Activated CD8-positive, alpha-beta T cell treated with anti-CD3 and anti-CD28 coated beads for 36 hours (primary cell): ENCODE measurements at regions not wholly inside any gene's neighbourhood (a gene's known extent, or its start where the extent isn't known, plus 50 kb on each side); places are given as distances from the start of the nearest gene placed in this dataset.
"Not testable (repeated sequence)": the region's sequence is repeated elsewhere in the genome, so short reads cannot be mapped to it uniquely, and the experiment has no call there.

Experiments used
- ATAC-seq: fragments of 200-7000 bp; cut with Tn5 transposase; one replicate; pipeline ENCODE4 v1.10.0; 2021; ENCODE audit warnings: mild to moderate bottlenecking, moderate library complexity
- CTCF ChIA-PET: fragments of 350-600 bp; sonication (Branson Sonifier 250); formaldehyde crosslinking; loops from one replicate; lab custom pipeline; 2021; ENCODE audit warnings: antibody characterized with exemption; lab: Charles Lee
- POLR2A ChIA-PET: fragments of 350-600 bp; sonication (Branson Sonifier 250); formaldehyde crosslinking; loops from one replicate; lab custom pipeline; 2021; ENCODE audit warnings: antibody characterized with exemption; lab: Charles Lee
- DNase-seq: peaks from one replicate; pipeline ENCODE4 v3.0.0-alpha.2; 2020
- H3K27ac Mint-ChIP-seq: one replicate; pipeline ENCODE4 v1.8.0; 2021; ENCODE audit warnings: mild to moderate bottlenecking, mixed read lengths
- H3K27me3 Mint-ChIP-seq: one replicate; pipeline ENCODE4 v1.8.0; 2021; ENCODE audit warnings: mixed read lengths
- H3K36me3 Mint-ChIP-seq: one replicate; pipeline ENCODE4 v1.8.0; 2021; ENCODE audit warnings: low read depth, mixed read lengths
- H3K4me1 Mint-ChIP-seq: one replicate; pipeline ENCODE4 v1.8.0; 2021; ENCODE audit warnings: low read depth, mixed read lengths
- H3K4me3 Mint-ChIP-seq: one replicate; pipeline ENCODE4 v1.8.0; 2021; ENCODE audit warnings: mild to moderate bottlenecking, moderate library complexity, mixed read lengths
- H3K9me3 Mint-ChIP-seq: one replicate; pipeline ENCODE4 v1.8.0; 2021; ENCODE audit warnings: mixed read lengths
- intact Hi-C: fragments of 100-400 bp; cut with micrococcal nuclease; formaldehyde crosslinking; loops from one replicate; pipeline ENCODE4 v1.10.0; 2022
- TF ChIP-seq, protein P1 (sequence below): fragments of 200-600 bp; IDR thresholded peaks from one replicate; pipeline ENCODE4 v1.8.0; 2022; ENCODE audit warnings: antibody characterized with exemption, mild to moderate bottlenecking

DNA sequence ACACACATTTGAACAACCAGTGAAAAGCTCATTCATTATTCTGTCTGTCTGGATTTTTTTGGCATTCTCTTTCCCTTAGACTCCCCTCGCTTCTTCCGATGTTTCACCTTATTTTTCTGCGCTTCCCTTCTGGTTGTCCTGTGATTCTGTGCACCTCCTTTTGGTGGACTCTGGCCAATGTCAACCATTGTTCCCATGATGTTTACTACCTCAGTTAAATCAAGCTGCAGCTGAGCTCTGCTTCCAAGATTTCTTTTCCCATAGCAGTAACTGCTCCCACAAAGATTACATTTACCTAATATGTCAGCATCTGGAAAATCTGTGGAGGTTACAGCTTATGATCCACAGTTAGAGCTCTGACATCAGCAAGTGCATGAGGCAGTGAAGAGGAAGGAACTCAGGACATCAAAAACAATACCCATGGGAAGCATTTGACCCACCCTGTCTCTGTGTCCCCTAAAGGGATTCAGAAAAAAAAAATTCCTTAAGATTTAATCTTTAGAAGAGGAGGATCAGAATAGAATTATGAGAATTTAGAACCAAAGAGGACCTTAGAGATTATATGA, 69.9 kb upstream of the ADAMTS5 start:
- Mint-ChIP-seq H3K27ac (no peak overlapping the region), H3K4me3 (no peak overlapping the region), H3K27me3 (no peaks in the 10 kb centered on the region), H3K36me3 (no peaks in the 10 kb centered on the region), H3K9me3 (no peaks in the 10 kb centered on the region), H3K4me1 (no peaks in the 10 kb centered on the region)
- POLR2A ChIA-PET, result no interaction called here
- ATAC-seq (no peak), DNase-seq (no peak)
- CTCF ChIA-PET, result no interaction called here
- TF ChIP-seq, protein P1, sequence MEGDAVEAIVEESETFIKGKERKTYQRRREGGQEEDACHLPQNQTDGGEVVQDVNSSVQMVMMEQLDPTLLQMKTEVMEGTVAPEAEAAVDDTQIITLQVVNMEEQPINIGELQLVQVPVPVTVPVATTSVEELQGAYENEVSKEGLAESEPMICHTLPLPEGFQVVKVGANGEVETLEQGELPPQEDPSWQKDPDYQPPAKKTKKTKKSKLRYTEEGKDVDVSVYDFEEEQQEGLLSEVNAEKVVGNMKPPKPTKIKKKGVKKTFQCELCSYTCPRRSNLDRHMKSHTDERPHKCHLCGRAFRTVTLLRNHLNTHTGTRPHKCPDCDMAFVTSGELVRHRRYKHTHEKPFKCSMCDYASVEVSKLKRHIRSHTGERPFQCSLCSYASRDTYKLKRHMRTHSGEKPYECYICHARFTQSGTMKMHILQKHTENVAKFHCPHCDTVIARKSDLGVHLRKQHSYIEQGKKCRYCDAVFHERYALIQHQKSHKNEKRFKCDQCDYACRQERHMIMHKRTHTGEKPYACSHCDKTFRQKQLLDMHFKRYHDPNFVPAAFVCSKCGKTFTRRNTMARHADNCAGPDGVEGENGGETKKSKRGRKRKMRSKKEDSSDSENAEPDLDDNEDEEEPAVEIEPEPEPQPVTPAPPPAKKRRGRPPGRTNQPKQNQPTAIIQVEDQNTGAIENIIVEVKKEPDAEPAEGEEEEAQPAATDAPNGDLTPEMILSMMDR, result no peak
- intact Hi-C loops, result no loop called here

DNA sequence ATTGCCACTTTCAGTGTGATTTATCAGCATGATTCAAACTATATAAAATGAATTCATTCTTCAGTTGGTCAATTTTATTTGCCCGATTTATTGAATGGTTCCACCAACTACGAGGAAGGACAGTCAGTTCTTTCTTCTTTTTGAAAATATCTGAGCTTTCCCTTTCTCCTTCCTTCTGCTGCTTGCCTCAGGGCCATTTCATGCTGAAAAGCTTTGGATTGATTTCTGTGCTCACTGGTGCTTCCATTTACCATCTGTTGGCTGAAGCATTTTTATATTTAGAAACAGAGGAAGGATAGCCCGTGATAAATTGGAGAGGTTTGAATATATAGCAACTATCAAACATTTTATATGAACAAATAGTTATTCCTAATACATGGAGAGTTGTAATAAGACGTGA, 68.9 kb upstream of the ADAMTS5 start:
- no peaks in the 10 kb centered on the region for H3K9me3 Mint-ChIP-seq
- no peaks in the 10 kb centered on the region for H3K27me3 Mint-ChIP-seq
- DNase-seq, result no peak
- ChIA-PET POLR2A (no interaction called here), CTCF (no interaction called here)
- H3K4me1 Mint-ChIP-seq, result no peaks in the 10 kb centered on the region
- TF ChIP-seq, protein P1, result no peak
- no peak overlapping the region for H3K27ac Mint-ChIP-seq
- intact Hi-C loops, result no loop called here
- H3K36me3 Mint-ChIP-seq, result no peaks in the 10 kb centered on the region
- H3K4me3 Mint-ChIP-seq, result no peak overlapping the region
- ATAC-seq, result no peak

DNA sequence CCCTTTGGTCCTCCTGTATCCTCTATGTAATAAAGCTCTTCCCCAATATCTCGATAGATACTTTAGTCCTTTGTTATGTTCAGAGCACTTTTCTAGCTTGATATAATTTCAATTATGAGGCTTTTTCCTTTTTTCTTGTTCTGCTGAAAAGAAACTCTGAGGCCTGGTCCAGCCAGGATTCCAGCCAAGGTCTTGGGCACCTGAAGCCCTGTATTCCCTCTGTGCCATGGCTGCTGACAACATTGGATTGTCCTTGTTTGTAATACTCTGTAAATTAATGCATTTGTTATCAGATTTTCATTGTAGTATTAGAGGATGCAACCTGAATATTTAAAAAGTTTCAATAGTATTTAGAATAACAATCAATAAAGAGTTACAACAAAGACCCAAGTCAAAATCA, 67.9 kb upstream of the ADAMTS5 start:
- ATAC-seq (no peak), DNase-seq (no peak)
- intact Hi-C loops, result no loop called here
- Mint-ChIP-seq H3K27me3 (no peaks in the 10 kb centered on the region), H3K4me3 (no peak overlapping the region), H3K9me3 (no peaks in the 10 kb centered on the region), H3K27ac (no peak overlapping the region), H3K4me1 (no peaks in the 10 kb centered on the region), H3K36me3 (no peaks in the 10 kb centered on the region)
- ChIA-PET CTCF (no interaction called here), POLR2A (no interaction called here)
- TF ChIP-seq, protein P1, result no peak

DNA sequence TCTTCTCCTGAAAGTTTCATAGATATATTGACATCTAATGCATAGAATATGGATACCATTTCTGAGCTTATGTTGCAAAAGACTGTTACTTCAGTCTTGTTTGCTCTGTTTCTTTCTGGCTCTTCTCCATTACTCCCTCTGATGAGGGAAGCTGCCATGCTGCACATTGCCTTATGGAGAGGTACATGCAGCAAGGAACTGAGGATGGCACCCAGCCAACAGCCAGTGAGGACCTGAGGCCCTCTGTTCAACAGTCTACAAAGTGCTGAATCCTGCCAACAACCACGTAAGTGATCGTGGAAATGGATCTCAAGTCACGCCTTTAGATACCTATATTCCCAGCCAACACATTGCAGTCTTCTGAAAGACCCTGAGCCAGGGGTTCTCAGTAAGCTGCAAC, 66.6 kb upstream of the ADAMTS5 start:
- no peaks in the 10 kb centered on the region for H3K36me3 Mint-ChIP-seq
- no peaks in the 10 kb centered on the region for H3K27me3 Mint-ChIP-seq
- CTCF ChIA-PET, result no interaction called here
- no peaks in the 10 kb centered on the region for H3K9me3 Mint-ChIP-seq
- ATAC-seq (no peak), DNase-seq (no peak)
- intact Hi-C loops, result no loop called here
- TF ChIP-seq, protein P1, result no peak
- no peak overlapping the region for H3K4me3 Mint-ChIP-seq
- no peak overlapping the region for H3K27ac Mint-ChIP-seq
- POLR2A ChIA-PET, result no interaction called here
- H3K4me1 Mint-ChIP-seq, result no peaks in the 10 kb centered on the region

DNA sequence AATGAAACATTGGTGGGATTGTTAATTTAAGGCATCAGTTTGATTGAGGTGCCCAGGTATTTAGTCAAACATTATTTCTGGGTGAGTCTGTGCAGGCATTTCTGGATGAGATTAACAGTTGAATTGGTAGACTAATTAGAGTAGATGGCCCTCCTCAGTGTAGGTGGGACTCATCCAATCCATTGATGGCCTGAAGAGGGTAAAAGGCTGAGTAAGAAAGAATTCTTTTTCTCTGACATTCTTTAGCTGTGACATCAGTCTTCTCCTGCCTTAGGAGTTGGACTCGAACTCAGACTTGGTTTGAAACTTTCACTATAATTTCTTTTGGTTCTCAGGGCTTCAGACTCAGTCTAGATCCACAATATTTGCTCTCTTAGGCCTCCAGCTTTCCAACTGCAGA, 59.6 kb upstream of the ADAMTS5 start:
- H3K4me1 Mint-ChIP-seq, result no peaks in the 10 kb centered on the region
- POLR2A ChIA-PET, result no interaction called here

DNA sequence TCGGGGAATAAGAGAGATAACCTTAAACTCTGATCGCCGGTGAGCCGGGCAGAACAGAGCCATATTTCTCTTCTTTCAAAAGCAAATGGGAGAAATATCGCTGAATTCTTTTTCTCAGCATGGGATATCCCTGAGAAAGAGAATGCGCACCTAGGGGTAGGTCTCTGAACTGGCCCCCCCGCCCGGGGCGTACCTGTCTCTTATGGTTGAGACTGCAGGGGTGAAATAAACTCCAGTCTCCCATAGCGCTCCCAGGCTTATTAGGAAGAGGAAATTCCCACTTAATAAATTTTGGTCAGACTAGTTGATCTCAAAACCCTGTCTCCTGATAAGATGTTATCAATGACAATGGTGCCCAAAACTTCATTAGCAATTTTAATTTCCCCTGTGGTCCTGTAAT, 58.8 kb upstream of the ADAMTS5 start:
- H3K4me3 Mint-ChIP-seq, H3K27me3 Mint-ChIP-seq, H3K36me3 Mint-ChIP-seq, H3K9me3 Mint-ChIP-seq, intact Hi-C loops, H3K4me1 Mint-ChIP-seq, DNase-seq, CTCF ChIA-PET, POLR2A ChIA-PET, H3K27ac Mint-ChIP-seq, ATAC-seq: not testable (repeated sequence)

More for the DNA sequence above, 59.6 kb upstream of the ADAMTS5 start:
- TF ChIP-seq, protein P1, result no peak
- ATAC-seq (no peak), DNase-seq (no peak)
- Mint-ChIP-seq H3K27ac (no peak overlapping the region), H3K36me3 (no peaks in the 10 kb centered on the region), H3K4me3 (no peak overlapping the region), H3K27me3 (peaks cover 3% of the 10 kb centered on the region), H3K9me3 (no peaks in the 10 kb centered on the region)
- CTCF ChIA-PET, result no interaction called here
- intact Hi-C loops, result no loop called here
